Panc1 (cell line): ENCODE measurements at regions not wholly inside any gene's neighbourhood (a gene's known extent, or its start where the extent isn't known, plus 50 kb on each side); places are given as distances from the start of the nearest gene placed in this dataset.

Source experiments
- ATAC-seq: fragments of 200-7000 bp; cut with Tn5 transposase; 2 replicates; pipeline ENCODE4 v1.9.1; 2020; ENCODE audit warnings: mild to moderate bottlenecking, moderate library complexity
- BruUV-seq: library from RNA; stranded (reverse); fragments of 400-500 nt; replicated peaks from 2 replicates; lab custom pipeline; 2021; lab: Mats Ljungman, UMichigan
- CTCF ChIA-PET: fragments of 300-600 bp; sonication (Branson Sonifier 250); formaldehyde crosslinking; loops from one replicate; lab custom pipeline; 2022; ENCODE audit warnings: antibody characterized with exemption; lab: Charles Lee
- POLR2A ChIA-PET: fragments of 300-600 bp; sonication (Branson Sonifier 250); formaldehyde crosslinking; loops from one replicate; lab custom pipeline; 2022; ENCODE audit warnings: antibody characterized with exemption; lab: Charles Lee
- DNase-seq: peaks from one replicate; pipeline ENCODE4 v3.0.0-alpha.2; 2010; ENCODE audit warnings: low read depth, low spot score
- H3K27ac ChIP-seq: 2 replicates; pipeline ENCODE4 v1.5.1; 2011; ENCODE audit warnings: mild to moderate bottlenecking, low read length, inconsistent platforms
- H3K27me3 ChIP-seq: fragments of 200-500 bp; sonication (Bioruptor generic); 2 replicates; pipeline ENCODE4 v1.6.0; 2014; ENCODE audit warnings: low read length, inconsistent platforms; ENCODE audit not compliant: control insufficient read depth, insufficient read depth
- H3K36me3 ChIP-seq: fragments of 200-500 bp; sonication (Bioruptor generic); 2 replicates; pipeline ENCODE4 v1.5.1; 2014; ENCODE audit warnings: inconsistent platforms, mild to moderate bottlenecking, low read length, moderate library complexity; ENCODE audit not compliant: control insufficient read depth, insufficient read depth
- H3K4me1 ChIP-seq: 2 replicates; pipeline ENCODE4 v1.5.1; 2011; ENCODE audit warnings: inconsistent platforms, mild to moderate bottlenecking, low read length, moderate library complexity; ENCODE audit not compliant: control insufficient read depth, insufficient read depth
- H3K4me3 ChIP-seq, 2 experiments: 2 replicates each; pipeline ENCODE4 v1.5.1; 2011 to 2012; ENCODE audit warnings: low read depth in 2 of 2, low read length in 2 of 2, mild to moderate bottlenecking in 2 of 2, inconsistent platforms in 1 of 2, moderate library complexity in 1 of 2
- H3K9me3 ChIP-seq: fragments of 200-500 bp; sonication (Bioruptor generic); 2 replicates; pipeline ENCODE4 v1.5.1; 2014; ENCODE audit warnings: low read depth, mild to moderate bottlenecking, inconsistent platforms, low read length, moderate library complexity; ENCODE audit not compliant: control insufficient read depth, insufficient read depth
- POLR2AphosphoS5 ChIP-seq: IDR thresholded peaks from 2 replicates; pipeline ENCODE4 v1.6.1; 2012; ENCODE audit warnings: mild to moderate bottlenecking, low read depth, low read length, moderate library complexity
- REST ChIP-seq, 2 experiments: IDR thresholded peaks; 2 replicates each; pipeline ENCODE4 v1.6.1; 2011 to 2012; ENCODE audit warnings: low read depth in 2 of 2, control low read depth in 1 of 2, low read length in 1 of 2, mild to moderate bottlenecking in 1 of 2, moderate library complexity in 1 of 2; ENCODE audit not compliant: insufficient read depth in 1 of 2
- SIN3A ChIP-seq: IDR thresholded peaks from 2 replicates; pipeline ENCODE4 v1.6.1; 2012; ENCODE audit warnings: low read depth, mild to moderate bottlenecking, low read length, moderate library complexity, borderline replicate concordance; ENCODE audit not compliant: insufficient read depth
- TCF7L2 ChIP-seq: IDR thresholded peaks from 2 replicates; pipeline ENCODE4 v1.6.1; 2011; ENCODE audit warnings: mild to moderate bottlenecking, low read depth, low read length, inconsistent platforms
- in situ Hi-C: cut with HindIII; loops from 2 replicates; pipeline ENCODE4 v1.10.0; 2016; ENCODE audit warnings: low sequenced_read_pairs, low pct_unique_long_range_greater_than_20kb
- intact Hi-C: fragments of 100-400 bp; cut with micrococcal nuclease; formaldehyde crosslinking; loops from one replicate; pipeline ENCODE4 v1.10.0; 2022; ENCODE audit not compliant: unreplicated experiment
- TF ChIP-seq, protein P1 (sequence below): fragments of 450-650 bp; IDR thresholded peaks from 2 replicates; pipeline ENCODE4 v1.5.1; 2017; ENCODE audit warnings: mild to moderate bottlenecking

DNA sequence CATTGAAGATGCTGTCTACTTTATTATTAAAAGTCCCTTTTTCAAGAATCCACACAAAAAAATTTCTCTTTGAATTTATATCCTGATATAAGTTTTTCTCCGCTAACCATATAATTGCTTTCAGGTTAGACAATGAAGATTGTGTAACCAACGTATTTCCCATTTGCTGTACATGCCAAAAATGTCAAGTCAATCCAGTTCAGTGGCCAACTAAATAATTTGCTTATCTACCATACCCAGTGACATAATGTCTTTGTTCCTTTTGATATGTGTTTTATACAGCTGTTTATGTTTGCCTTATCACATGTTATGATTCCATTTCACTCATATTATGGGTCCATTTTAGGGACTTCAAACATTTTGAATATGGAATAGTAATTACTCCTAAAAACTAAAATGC is 349.9 kb downstream of the EFNA5 start:
- ChIA-PET CTCF (no interaction called here), POLR2A (no interaction called here)
- Histone ChIP-seq H3K4me1 (no peaks in the 10 kb centered on the region), H3K27me3 (no peaks in the 10 kb centered on the region), H3K4me3 (no peak overlapping the region), H3K27ac (no peak overlapping the region), H3K9me3 (no peaks in the 10 kb centered on the region), H3K36me3 (no peaks in the 10 kb centered on the region)
- TF ChIP-seq, protein P1, sequence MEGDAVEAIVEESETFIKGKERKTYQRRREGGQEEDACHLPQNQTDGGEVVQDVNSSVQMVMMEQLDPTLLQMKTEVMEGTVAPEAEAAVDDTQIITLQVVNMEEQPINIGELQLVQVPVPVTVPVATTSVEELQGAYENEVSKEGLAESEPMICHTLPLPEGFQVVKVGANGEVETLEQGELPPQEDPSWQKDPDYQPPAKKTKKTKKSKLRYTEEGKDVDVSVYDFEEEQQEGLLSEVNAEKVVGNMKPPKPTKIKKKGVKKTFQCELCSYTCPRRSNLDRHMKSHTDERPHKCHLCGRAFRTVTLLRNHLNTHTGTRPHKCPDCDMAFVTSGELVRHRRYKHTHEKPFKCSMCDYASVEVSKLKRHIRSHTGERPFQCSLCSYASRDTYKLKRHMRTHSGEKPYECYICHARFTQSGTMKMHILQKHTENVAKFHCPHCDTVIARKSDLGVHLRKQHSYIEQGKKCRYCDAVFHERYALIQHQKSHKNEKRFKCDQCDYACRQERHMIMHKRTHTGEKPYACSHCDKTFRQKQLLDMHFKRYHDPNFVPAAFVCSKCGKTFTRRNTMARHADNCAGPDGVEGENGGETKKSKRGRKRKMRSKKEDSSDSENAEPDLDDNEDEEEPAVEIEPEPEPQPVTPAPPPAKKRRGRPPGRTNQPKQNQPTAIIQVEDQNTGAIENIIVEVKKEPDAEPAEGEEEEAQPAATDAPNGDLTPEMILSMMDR = no peak
- TF ChIP-seq SIN3A (no peak), POLR2AphosphoS5 (no peak), TCF7L2 (no peak), REST (IDR thresholded peaks at IDR 0.05; ENCODE audit: insufficient read depth in 1 of 2, low read depth in 2 of 2, low read length in 1 of 2) (no peak)
- intact Hi-C loops = no loop called here
- ATAC-seq (no peak), DNase-seq (no peak)
- in situ Hi-C loops = no loop called here
- no TSS peak for BruUV-seq

DNA sequence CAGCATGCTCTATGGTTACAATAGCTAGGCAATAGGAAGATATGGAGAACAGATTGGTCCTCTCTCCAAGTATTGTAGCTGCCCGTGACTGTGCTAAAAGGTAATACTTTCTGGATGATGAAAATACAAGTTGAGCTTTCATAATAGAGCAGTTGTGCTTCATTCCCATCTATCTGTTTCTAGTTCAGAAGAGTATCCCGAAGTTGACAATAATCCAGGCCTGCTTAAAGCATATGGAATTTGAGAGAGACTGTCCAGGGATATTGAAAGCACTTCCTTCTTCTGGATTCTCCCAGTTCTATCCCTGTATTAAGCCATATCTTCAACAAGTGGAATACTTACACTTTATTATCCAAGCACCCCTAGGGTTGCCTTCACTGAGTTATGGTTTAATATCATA is 350.4 kb downstream of the EFNA5 start:
- H3K27ac ChIP-seq = no peak overlapping the region
- H3K36me3 ChIP-seq = no peaks in the 10 kb centered on the region
- no peak for ATAC-seq
- CTCF ChIA-PET = no interaction called here
- no peak for TF ChIP-seq SIN3A
- TF ChIP-seq POLR2AphosphoS5 = no peak
- TF ChIP-seq, protein P1 = no peak
- TF ChIP-seq REST (IDR thresholded peaks at IDR 0.05; ENCODE audit: insufficient read depth in 1 of 2, low read depth in 2 of 2, low read length in 1 of 2) = no peak
- TF ChIP-seq TCF7L2 = no peak
- intact Hi-C loops = no loop called here
- in situ Hi-C loops = no loop called here
- DNase-seq = no peak
- no TSS peak for BruUV-seq
- H3K4me3 ChIP-seq = no peak overlapping the region
- no peaks in the 10 kb centered on the region for H3K4me1 ChIP-seq
- no peaks in the 10 kb centered on the region for H3K27me3 ChIP-seq
- POLR2A ChIA-PET = no interaction called here
- no peaks in the 10 kb centered on the region for H3K9me3 ChIP-seq
